OCI-LY3 (cell line): ENCODE measurements at regions not wholly inside any gene's neighbourhood (a gene's known extent, or its start where the extent isn't known, plus 50 kb on each side); places are given as distances from the start of the nearest gene placed in this dataset.
"Not testable (repeated sequence)": the region's sequence is repeated elsewhere in the genome, so short reads cannot be mapped to it uniquely, and the experiment has no call there.

Experiments
- H2AFZ ChIP-seq: fragments of 200-600, 300-600 bp; shearing (Covaris generic); 2 replicates; pipeline ENCODE4 v1.6.0; 2014; ENCODE audit warnings: antibody characterized with exemption, low read depth, low read length
- H3K27ac ChIP-seq: fragments of 200-600, 300-600 bp; sonication (generic); 2 replicates; pipeline ENCODE4 v1.5.1; 2014; ENCODE audit warnings: mild to moderate bottlenecking, low read length, moderate library complexity, mixed read lengths
- H3K27me3 ChIP-seq: fragments of 200-600, 300-600 bp; sonication (generic); 2 replicates; pipeline ENCODE4 v1.6.1; 2014; ENCODE audit warnings: low read depth, low read length, mixed read lengths
- H3K36me3 ChIP-seq: fragments of 200-600, 300-600 bp; sonication (generic); replicated peaks from 2 replicates; pipeline ENCODE3; 2014; ENCODE audit warnings: low read depth, low read length, mixed read lengths
- H3K4me1 ChIP-seq: fragments of 300-600, 200-600 bp; sonication (generic); 2 replicates; pipeline ENCODE4 v1.6.1; 2014; ENCODE audit warnings: low read length, mixed read lengths
- H3K4me2 ChIP-seq: fragments of 200-600, 300-600 bp; sonication (generic); 2 replicates; pipeline ENCODE4 v1.6.1; 2014; ENCODE audit warnings: low read length, mixed read lengths
- H3K4me3 ChIP-seq: fragments of 300-600, 200-600 bp; sonication (generic); 2 replicates; pipeline ENCODE4 v1.5.1; 2014; ENCODE audit warnings: antibody characterized with exemption, mild to moderate bottlenecking, low read length, moderate library complexity
- H3K79me2 ChIP-seq: fragments of 300-600, 200-600 bp; shearing (Covaris generic); 2 replicates; pipeline ENCODE4 v1.6.1; 2014; ENCODE audit warnings: mild to moderate bottlenecking, low read length, mixed read lengths
- H3K9ac ChIP-seq: fragments of 300-600, 200-600 bp; shearing (Covaris generic); 2 replicates; pipeline ENCODE4 v1.6.0; 2014; ENCODE audit warnings: mild to moderate bottlenecking, low read length, moderate library complexity
- H3K9me3 ChIP-seq: fragments of 200-600, 300-600 bp; shearing (Covaris generic); 2 replicates; pipeline ENCODE4 v1.6.1; 2014; ENCODE audit warnings: low read length, mixed read lengths; ENCODE audit not compliant: insufficient read depth
- H4K20me1 ChIP-seq: fragments of 200-600, 300-600 bp; sonication (generic); 2 replicates; pipeline ENCODE4 v1.6.1; 2016; ENCODE audit warnings: low read length, mixed read lengths; ENCODE audit not compliant: insufficient read depth
- EZH2phosphoT487 ChIP-seq: fragments of 200-600 bp; shearing (Covaris generic); IDR thresholded peaks from 2 replicates; pipeline ENCODE4 v1.6.1; 2018; ENCODE audit warnings: antibody characterized with exemption, mixed run types, low read depth
- TF ChIP-seq, protein P1 (sequence below): fragments of 200-600, 300-600 bp; sonication (generic); IDR thresholded peaks from 2 replicates; pipeline ENCODE4 v1.5.1; 2014; ENCODE audit warnings: antibody characterized with exemption, low read length, low read depth

DNA sequence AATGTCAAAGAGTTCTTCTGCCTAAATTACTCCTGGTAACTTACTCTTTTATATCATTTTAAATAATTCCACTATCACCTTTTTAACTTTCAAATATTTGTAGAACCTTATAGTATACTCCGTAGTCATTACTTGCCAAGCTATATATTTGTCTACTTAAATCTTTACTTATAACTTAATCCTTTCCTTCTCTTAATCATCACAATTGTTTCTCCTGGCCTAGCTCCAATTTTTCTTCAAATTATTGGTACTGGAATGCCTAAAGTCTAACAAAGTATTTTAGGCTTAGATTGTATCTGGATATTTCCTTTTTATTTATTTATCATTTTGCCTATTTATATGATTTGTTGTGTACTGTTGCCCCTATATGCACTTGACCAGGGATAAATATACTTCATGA is 109.5 kb downstream of the MZT1 start:
- Histone ChIP-seq H3K9ac (no peak overlapping the region), H3K4me1 (peaks cover 11% of the 10 kb centered on the region), H3K4me3 (no peak overlapping the region), H2AFZ (no peak overlapping the region), H3K4me2 (no peak overlapping the region), H4K20me1 (no peaks in the 10 kb centered on the region), H3K27me3 (no peaks in the 10 kb centered on the region), H3K36me3 (no peaks in the 10 kb centered on the region), H3K79me2 (no peaks in the 10 kb centered on the region), H3K27ac (no peak overlapping the region), H3K9me3 (no peaks in the 10 kb centered on the region)
- no peak for TF ChIP-seq EZH2phosphoT487
- TF ChIP-seq, protein P1, sequence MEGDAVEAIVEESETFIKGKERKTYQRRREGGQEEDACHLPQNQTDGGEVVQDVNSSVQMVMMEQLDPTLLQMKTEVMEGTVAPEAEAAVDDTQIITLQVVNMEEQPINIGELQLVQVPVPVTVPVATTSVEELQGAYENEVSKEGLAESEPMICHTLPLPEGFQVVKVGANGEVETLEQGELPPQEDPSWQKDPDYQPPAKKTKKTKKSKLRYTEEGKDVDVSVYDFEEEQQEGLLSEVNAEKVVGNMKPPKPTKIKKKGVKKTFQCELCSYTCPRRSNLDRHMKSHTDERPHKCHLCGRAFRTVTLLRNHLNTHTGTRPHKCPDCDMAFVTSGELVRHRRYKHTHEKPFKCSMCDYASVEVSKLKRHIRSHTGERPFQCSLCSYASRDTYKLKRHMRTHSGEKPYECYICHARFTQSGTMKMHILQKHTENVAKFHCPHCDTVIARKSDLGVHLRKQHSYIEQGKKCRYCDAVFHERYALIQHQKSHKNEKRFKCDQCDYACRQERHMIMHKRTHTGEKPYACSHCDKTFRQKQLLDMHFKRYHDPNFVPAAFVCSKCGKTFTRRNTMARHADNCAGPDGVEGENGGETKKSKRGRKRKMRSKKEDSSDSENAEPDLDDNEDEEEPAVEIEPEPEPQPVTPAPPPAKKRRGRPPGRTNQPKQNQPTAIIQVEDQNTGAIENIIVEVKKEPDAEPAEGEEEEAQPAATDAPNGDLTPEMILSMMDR = no peak

DNA sequence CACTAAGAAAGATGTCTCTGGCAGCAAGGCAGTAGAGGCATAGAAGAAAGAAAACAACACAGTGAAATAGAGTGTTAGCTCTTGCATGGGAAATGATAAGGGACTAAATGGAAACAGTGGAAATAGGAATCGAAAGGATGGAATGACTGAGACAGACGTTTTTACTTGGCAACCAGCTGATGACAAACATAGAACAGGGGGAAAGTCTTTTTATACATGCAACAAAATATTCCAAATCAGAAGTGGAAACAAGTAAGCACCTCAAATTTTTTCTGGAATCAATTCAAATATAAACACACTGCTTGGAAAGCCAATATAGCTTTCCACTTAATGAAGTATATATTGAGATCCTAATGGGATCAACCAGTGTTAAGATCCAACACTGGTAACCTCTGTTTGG is 110.2 kb downstream of the MZT1 start:
- no peak overlapping the region for H3K9ac ChIP-seq
- no peak overlapping the region for H3K27ac ChIP-seq
- no peaks in the 10 kb centered on the region for H4K20me1 ChIP-seq
- H3K4me3 ChIP-seq = no peak overlapping the region
- H3K4me1 ChIP-seq = peaks cover 11% of the 10 kb centered on the region
- H3K9me3 ChIP-seq = no peaks in the 10 kb centered on the region
- H3K27me3 ChIP-seq = no peaks in the 10 kb centered on the region
- TF ChIP-seq, protein P1 = no peak
- no peak for TF ChIP-seq EZH2phosphoT487
- no peak overlapping the region for H3K4me2 ChIP-seq
- no peaks in the 10 kb centered on the region for H3K36me3 ChIP-seq
- no peak overlapping the region for H2AFZ ChIP-seq
- no peaks in the 10 kb centered on the region for H3K79me2 ChIP-seq

DNA sequence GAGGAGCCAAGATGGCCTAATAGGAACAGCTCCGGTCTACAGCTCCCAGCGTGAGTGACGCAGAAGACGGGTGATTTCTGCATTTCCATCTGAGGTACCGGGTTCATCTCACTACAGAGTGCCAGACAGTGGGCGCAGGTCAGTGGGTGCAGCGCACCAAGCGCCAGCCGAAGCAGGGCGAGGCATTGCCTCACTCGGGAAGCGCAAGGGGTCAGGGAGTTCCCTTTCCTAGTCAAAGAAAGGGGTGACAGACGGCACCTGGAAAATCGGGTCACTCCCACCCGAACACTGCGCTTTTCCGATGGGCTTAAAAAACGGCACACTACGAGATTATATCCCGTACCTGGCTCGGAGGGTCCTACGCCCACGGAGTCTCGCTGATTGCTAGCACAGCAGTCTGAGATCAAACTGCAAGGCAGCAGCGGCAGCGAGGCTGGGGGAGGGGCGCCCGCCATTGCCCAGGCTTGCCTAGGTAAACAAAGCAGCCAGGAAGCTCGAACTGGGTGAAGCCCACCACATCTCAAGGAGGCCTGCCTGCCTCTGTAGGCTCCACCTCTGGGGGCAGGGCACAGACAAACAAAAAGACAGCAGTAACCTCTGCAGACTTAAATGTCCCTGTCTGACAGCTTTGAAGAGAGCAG is 117.1 kb downstream of the MZT1 start:
- H3K4me3 ChIP-seq, H3K79me2 ChIP-seq: not testable (repeated sequence)

DNA sequence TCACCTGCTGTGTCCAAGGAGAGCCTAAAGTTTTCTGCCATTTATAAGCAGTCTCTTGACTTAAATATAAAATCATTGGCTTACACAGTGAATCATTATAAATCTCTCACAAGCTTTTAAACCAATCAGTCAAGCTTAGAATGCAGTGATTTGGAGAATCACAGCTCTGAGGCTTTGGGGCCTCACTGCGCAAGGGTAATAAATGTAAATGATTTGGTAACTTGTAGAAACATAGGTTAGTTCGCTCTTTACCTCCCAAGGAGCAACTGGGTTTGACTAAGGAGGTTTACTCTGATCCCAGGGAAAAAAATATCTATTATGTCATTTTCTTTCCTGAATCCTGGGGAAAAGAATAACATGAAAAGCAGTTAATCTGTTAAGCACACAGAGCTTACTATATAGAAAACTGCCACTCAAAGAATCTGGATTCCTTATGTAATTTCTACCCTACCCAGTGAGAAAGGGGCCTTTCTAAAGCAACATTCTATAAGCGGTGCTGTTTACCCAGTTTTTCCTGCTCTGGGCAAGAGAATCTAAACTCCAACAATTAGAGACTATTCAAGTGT is 128.2 kb downstream of the MZT1 start:
- TF ChIP-seq, protein P1 = no peak
- no peak for TF ChIP-seq EZH2phosphoT487
- Histone ChIP-seq H4K20me1 (no peaks in the 10 kb centered on the region), H2AFZ (no peak overlapping the region), H3K9ac (no peak overlapping the region), H3K4me3 (no peak overlapping the region), H3K36me3 (no peaks in the 10 kb centered on the region), H3K4me1 (no peaks in the 10 kb centered on the region), H3K79me2 (no peaks in the 10 kb centered on the region), H3K27me3 (no peaks in the 10 kb centered on the region), H3K9me3 (no peaks in the 10 kb centered on the region), H3K4me2 (no peak overlapping the region), H3K27ac (no peak overlapping the region)

More for the DNA sequence above, 117.1 kb downstream of the MZT1 start:
- H3K4me1 ChIP-seq, H3K36me3 ChIP-seq, H3K27ac ChIP-seq, H3K4me2 ChIP-seq, H3K9ac ChIP-seq, H2AFZ ChIP-seq, H3K9me3 ChIP-seq, H4K20me1 ChIP-seq, H3K27me3 ChIP-seq: not testable (repeated sequence)
